HEK293 (cell line): ENCODE measurements at regions not wholly inside any gene's neighbourhood (a gene's known extent, or its start where the extent isn't known, plus 50 kb on each side); places are given as distances from the start of the nearest gene placed in this dataset.

ENCODE experiments used
- CTCF ChIA-PET: fragments of 350-600 bp; formaldehyde crosslinking; extraction: SDS; loops from one replicate; lab custom pipeline; 2021; ENCODE audit warnings: antibody characterized with exemption; lab: Yijun Ruan, JAX
- POLR2A ChIA-PET: fragments of 300-600 bp; formaldehyde crosslinking; extraction: SDS; loops from one replicate; lab custom pipeline; 2020; ENCODE audit warnings: antibody characterized with exemption, inconsistent platforms; lab: Yijun Ruan, JAX
- H3K27ac ChIP-seq: fragments of 200-500 bp; sonication (Bioruptor generic); 2 replicates; pipeline ENCODE4 v1.5.1; 2014; ENCODE audit warnings: low read depth, low read length, control low read depth, inconsistent platforms; ENCODE audit errors: extremely low read depth
- H3K36me3 ChIP-seq, 2 experiments: fragments of 200-500 bp in 1 of 2; sonication (Bioruptor generic) in 1 of 2; 1 replicate in 1 of 2; 2 replicates in 1 of 2; pipeline ENCODE4 v1.5.1; 2014 to 2017; ENCODE audit warnings: inconsistent platforms in 2 of 2, low read length in 2 of 2; ENCODE audit not compliant: control insufficient read depth in 2 of 2, insufficient read depth in 1 of 2
- H3K4me1 ChIP-seq: fragments of 200-500 bp; sonication (Bioruptor generic); 2 replicates; pipeline ENCODE4 v1.5.1; 2014; ENCODE audit warnings: mild to moderate bottlenecking, low read length, inconsistent platforms; ENCODE audit not compliant: control insufficient read depth, insufficient read depth
- H3K4me3 ChIP-seq: 2 replicates; pipeline ENCODE4 v1.5.1; 2011; ENCODE audit warnings: low read depth, mild to moderate bottlenecking, control low read depth, low read length, moderate library complexity
- H3K9me3 ChIP-seq: fragments of 200-500 bp; sonication (Bioruptor generic); 2 replicates; pipeline ENCODE4 v1.5.1; 2014; ENCODE audit warnings: low read depth, low read length, inconsistent platforms; ENCODE audit not compliant: control insufficient read depth, insufficient read depth
- HOXD13 ChIP-seq: sonication (generic); formaldehyde crosslinking; IDR thresholded peaks from 2 replicates; pipeline ENCODE4 v1.8.0; 2022; ENCODE audit warnings: missing genetic modification reagents, borderline replicate concordance
- KLF7 ChIP-seq: fragments of 450-650 bp; formaldehyde crosslinking; IDR thresholded peaks from 2 replicates; pipeline ENCODE4 v1.5.1; 2016; ENCODE audit warnings: missing biosample characterization, missing genetic modification characterization, borderline replicate concordance
- KLF8 ChIP-seq: fragments of 450-650 bp; formaldehyde crosslinking; IDR thresholded peaks from 2 replicates; pipeline ENCODE4 v1.5.1; 2016; ENCODE audit warnings: missing biosample characterization, missing genetic modification characterization
- SETDB1 ChIP-seq: IDR thresholded peaks from one replicate; pipeline ENCODE4 v1.6.1; 2017; ENCODE audit warnings: mild to moderate bottlenecking, low read length, moderate library complexity, mixed read lengths; ENCODE audit not compliant: insufficient read length
- SP7 ChIP-seq: fragments of 450-650 bp; formaldehyde crosslinking; IDR thresholded peaks from 2 replicates; pipeline ENCODE4 v1.5.1; 2016; ENCODE audit warnings: missing biosample characterization, missing genetic modification characterization
- WT1 ChIP-seq: fragments of 450-650 bp; formaldehyde crosslinking; IDR thresholded peaks from 2 replicates; pipeline ENCODE4 v1.5.1; 2016; ENCODE audit warnings: missing biosample characterization, missing genetic modification characterization
- ZNF133 ChIP-seq: fragments of 450-650 bp; formaldehyde crosslinking; IDR thresholded peaks from 2 replicates; pipeline ENCODE4 v1.5.1; 2016; ENCODE audit warnings: missing biosample characterization, missing genetic modification characterization
- ZNF146 ChIP-seq: fragments of 450-650 bp; formaldehyde crosslinking; IDR thresholded peaks from 2 replicates; pipeline ENCODE4 v1.5.1; 2016; ENCODE audit warnings: missing biosample characterization, missing genetic modification characterization
- ZNF184 ChIP-seq: fragments of 450-650 bp; IDR thresholded peaks from 2 replicates; pipeline ENCODE4 v1.5.1; 2018; ENCODE audit warnings: missing biosample characterization, mild to moderate bottlenecking, missing genetic modification characterization
- ZNF2 ChIP-seq: fragments of 450-650 bp; formaldehyde crosslinking; IDR thresholded peaks from 2 replicates; pipeline ENCODE4 v1.5.1; 2016; ENCODE audit warnings: missing biosample characterization, missing genetic modification characterization
- ZNF292 ChIP-seq: fragments of 450-650 bp; formaldehyde crosslinking; IDR thresholded peaks from 2 replicates; pipeline ENCODE4 v1.5.1; 2016; ENCODE audit warnings: low read depth, missing biosample characterization, missing genetic modification characterization, borderline replicate concordance
- ZNF416 ChIP-seq: fragments of 450-650 bp; formaldehyde crosslinking; IDR thresholded peaks from 2 replicates; pipeline ENCODE4 v1.5.1; 2016; ENCODE audit warnings: missing biosample characterization, missing genetic modification characterization
- ZNF501 ChIP-seq: fragments of 450-650 bp; formaldehyde crosslinking; IDR thresholded peaks from 2 replicates; pipeline ENCODE4 v1.5.1; 2016; ENCODE audit warnings: missing biosample characterization, missing genetic modification characterization
- ZNF555 ChIP-seq: fragments of 450-650 bp; formaldehyde crosslinking; conservative IDR thresholded peaks from 2 replicates; pipeline ENCODE4 v1.5.1; 2017; ENCODE audit warnings: missing biosample characterization, mild to moderate bottlenecking, missing genetic modification characterization, inconsistent platforms
- ZNF571 ChIP-seq: fragments of 450-650 bp; formaldehyde crosslinking; IDR thresholded peaks from 2 replicates; pipeline ENCODE4 v1.5.0; 2017; ENCODE audit warnings: missing biosample characterization, missing genetic modification characterization
- ZNF623 ChIP-seq: fragments of 450-650 bp; formaldehyde crosslinking; IDR thresholded peaks from 2 replicates; pipeline ENCODE4 v1.5.1; 2016; ENCODE audit warnings: missing biosample characterization, missing genetic modification characterization
- ZNF843 ChIP-seq: fragments of 450-650 bp; formaldehyde crosslinking; IDR thresholded peaks from 2 replicates; pipeline ENCODE4 v1.5.1; 2016; ENCODE audit warnings: missing biosample characterization, missing genetic modification characterization
- ZXDB ChIP-seq: fragments of 450-650 bp; formaldehyde crosslinking; IDR thresholded peaks from 2 replicates; pipeline ENCODE4 v1.5.1; 2016; ENCODE audit warnings: missing biosample characterization, missing genetic modification characterization
- TF ChIP-seq, protein P1 (sequence below): fragments of 450-650 bp; formaldehyde crosslinking; IDR thresholded peaks from 2 replicates; pipeline ENCODE4 v1.5.1; 2016; ENCODE audit warnings: missing biosample characterization, missing genetic modification characterization
- TF ChIP-seq, protein P2 (sequence below): fragments of 450-650 bp; formaldehyde crosslinking; IDR thresholded peaks from 2 replicates; pipeline ENCODE4 v1.5.1; 2017; ENCODE audit warnings: missing biosample characterization, missing genetic modification characterization
- TF ChIP-seq, protein P3 (sequence below): fragments of 450-650 bp; formaldehyde crosslinking; IDR thresholded peaks from 2 replicates; pipeline ENCODE4 v1.5.1; 2016; ENCODE audit warnings: missing biosample characterization, missing genetic modification characterization
- TF ChIP-seq, protein P4 (sequence below): fragments of 450-650 bp; formaldehyde crosslinking; IDR thresholded peaks from 2 replicates; pipeline ENCODE4 v1.5.1; 2016; ENCODE audit warnings: missing biosample characterization, missing genetic modification characterization, low read depth

DNA sequence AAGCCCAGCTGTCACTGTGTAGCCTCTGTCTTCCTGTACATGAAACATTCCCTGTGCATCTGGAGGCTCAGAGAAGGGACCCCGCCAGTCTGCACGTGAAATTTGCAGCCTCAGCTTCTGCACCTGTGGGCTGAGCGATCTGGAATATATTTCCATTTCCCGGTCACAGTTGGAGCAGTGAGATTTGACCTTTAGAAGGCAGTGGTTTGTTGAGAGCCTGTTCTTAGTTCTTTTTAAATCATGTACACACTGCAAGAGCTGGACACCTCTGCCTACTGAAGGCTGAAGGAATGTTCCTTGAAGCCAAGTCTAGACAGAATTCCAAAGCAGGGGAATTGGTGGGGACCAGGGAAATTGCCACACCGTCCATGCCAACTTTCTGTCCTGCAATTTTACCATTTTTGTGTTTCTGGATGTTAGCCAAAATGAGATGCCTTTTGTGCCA, 706.6 kb downstream of the INHBA start:
- POLR2A ChIA-PET = no interaction called here
- Histone ChIP-seq H3K4me3 (no peak overlapping the region), H3K36me3 (no peaks in the 10 kb centered on the region), H3K27ac (no peak overlapping the region), H3K9me3 (no peaks in the 10 kb centered on the region), H3K4me1 (no peaks in the 10 kb centered on the region)
- TF ChIP-seq ZNF571 (no peak), ZNF133 (tag by site-specific recombination) (no peak), ZNF843 (tag by site-specific recombination) (no peak), ZNF292 (tag by site-specific recombination) (no peak), ZNF623 (tag by site-specific recombination) (no peak), WT1 (tag by site-specific recombination) (no peak), SETDB1 (no peak), KLF8 (tag by site-specific recombination) (no peak), ZNF184 (tag by site-specific recombination) (no peak), SP7 (no peak)
- TF ChIP-seq, protein P1, sequence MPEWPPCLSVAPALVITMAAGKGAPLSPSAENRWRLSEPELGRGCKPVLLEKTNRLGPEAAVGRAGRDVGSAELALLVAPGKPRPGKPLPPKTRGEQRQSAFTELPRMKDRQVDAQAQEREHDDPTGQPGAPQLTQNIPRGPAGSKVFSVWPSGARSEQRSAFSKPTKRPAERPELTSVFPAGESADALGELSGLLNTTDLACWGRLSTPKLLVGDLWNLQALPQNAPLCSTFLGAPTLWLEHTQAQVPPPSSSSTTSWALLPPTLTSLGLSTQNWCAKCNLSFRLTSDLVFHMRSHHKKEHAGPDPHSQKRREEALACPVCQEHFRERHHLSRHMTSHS (tag by site-specific recombination) = no peak
- TF ChIP-seq, protein P2, sequence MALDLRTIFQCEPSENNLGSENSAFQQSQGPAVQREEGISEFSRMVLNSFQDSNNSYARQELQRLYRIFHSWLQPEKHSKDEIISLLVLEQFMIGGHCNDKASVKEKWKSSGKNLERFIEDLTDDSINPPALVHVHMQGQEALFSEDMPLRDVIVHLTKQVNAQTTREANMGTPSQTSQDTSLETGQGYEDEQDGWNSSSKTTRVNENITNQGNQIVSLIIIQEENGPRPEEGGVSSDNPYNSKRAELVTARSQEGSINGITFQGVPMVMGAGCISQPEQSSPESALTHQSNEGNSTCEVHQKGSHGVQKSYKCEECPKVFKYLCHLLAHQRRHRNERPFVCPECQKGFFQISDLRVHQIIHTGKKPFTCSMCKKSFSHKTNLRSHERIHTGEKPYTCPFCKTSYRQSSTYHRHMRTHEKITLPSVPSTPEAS (tag by site-specific recombination) = no peak
- CTCF ChIA-PET = interaction anchor here (0.5 to 0.6 kb wide), 2 partner anchors 253 to 604 kb away, joined by 3 to 4 read pairs; no protein-coding TSS in a partner anchor

DNA sequence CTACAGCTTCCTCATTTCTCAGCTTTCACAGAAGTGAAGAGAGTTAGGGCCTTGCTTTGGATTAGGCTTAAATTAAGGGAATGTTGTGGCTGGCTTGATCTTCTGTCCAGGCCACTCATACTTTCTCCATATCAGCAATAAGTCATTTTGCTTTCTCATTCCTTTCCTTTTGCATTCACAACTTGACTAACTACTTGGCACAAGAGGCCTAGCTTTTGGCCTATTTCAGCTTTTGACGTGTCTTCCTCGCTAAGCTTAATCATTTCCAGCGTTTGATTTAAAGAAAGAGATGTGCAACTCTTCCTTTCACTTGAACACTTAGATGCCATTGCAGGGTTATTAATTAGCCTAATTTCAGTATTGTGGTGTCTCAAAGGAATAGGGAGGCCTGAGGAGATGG, 712.0 kb downstream of the INHBA start:
- Histone ChIP-seq H3K4me3 (no peak overlapping the region), H3K9me3 (no peaks in the 10 kb centered on the region), H3K4me1 (peaks cover 6% of the 10 kb centered on the region; the same call in 1 of the 2 replicates), H3K27ac (no peak overlapping the region), H3K36me3 (no peaks in the 10 kb centered on the region)
- ChIA-PET POLR2A (no interaction called here), CTCF (interaction anchor here (0.9 to 3.7 kb wide), 3 partner anchors 9 to 721 kb away, joined by 3 to 17 read pairs (median 3); no protein-coding TSS in a partner anchor)
- TF ChIP-seq, protein P3, sequence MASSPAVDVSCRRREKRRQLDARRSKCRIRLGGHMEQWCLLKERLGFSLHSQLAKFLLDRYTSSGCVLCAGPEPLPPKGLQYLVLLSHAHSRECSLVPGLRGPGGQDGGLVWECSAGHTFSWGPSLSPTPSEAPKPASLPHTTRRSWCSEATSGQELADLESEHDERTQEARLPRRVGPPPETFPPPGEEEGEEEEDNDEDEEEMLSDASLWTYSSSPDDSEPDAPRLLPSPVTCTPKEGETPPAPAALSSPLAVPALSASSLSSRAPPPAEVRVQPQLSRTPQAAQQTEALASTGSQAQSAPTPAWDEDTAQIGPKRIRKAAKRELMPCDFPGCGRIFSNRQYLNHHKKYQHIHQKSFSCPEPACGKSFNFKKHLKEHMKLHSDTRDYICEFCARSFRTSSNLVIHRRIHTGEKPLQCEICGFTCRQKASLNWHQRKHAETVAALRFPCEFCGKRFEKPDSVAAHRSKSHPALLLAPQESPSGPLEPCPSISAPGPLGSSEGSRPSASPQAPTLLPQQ (tag by site-specific recombination) = no peak
- TF ChIP-seq, protein P4, sequence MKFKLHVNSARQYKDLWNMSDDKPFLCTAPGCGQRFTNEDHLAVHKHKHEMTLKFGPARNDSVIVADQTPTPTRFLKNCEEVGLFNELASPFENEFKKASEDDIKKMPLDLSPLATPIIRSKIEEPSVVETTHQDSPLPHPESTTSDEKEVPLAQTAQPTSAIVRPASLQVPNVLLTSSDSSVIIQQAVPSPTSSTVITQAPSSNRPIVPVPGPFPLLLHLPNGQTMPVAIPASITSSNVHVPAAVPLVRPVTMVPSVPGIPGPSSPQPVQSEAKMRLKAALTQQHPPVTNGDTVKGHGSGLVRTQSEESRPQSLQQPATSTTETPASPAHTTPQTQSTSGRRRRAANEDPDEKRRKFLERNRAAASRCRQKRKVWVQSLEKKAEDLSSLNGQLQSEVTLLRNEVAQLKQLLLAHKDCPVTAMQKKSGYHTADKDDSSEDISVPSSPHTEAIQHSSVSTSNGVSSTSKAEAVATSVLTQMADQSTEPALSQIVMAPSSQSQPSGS (tag by site-specific recombination) = no peak
- TF ChIP-seq ZNF146 (tag by site-specific recombination) (no peak), ZNF2 (tag by site-specific recombination) (no peak), HOXD13 (CRISPR knock-in tag) (no peak), KLF7 (tag by site-specific recombination) (no peak)
- TF ChIP-seq, all 188 proteins: peak for 0

DNA sequence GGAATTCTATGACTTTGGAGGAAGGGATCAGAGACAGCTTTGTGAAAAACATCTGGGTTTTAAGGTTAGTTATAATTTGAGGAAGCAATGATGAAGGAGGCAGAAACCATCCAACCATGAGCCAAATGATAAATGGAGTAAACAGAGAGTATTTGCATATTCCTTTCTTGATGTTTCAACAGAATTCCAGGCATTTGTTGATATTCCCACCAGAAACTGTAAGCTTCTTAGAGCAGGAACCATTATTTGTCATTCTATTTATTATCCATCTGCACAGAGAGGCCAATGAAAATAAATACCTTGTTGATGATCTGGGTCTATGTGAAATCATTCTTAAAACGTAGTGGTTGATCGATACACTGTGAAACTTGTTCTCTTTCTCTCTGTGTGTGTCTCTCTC, 715.3 kb downstream of the INHBA start:
- Histone ChIP-seq H3K4me3 (no peak overlapping the region), H3K27ac (no peak overlapping the region), H3K36me3 (no peaks in the 10 kb centered on the region), H3K9me3 (no peaks in the 10 kb centered on the region)
- POLR2A ChIA-PET = no interaction called here
- TF ChIP-seq ZNF501 (tag by site-specific recombination) = no peak
- no peak for TF ChIP-seq ZXDB (tag by site-specific recombination)
- no peak for TF ChIP-seq ZNF555 (tag by site-specific recombination)
- TF ChIP-seq ZNF416 (tag by site-specific recombination) = no peak
- no peak for TF ChIP-seq HOXD13 (CRISPR knock-in tag)
- TF ChIP-seq, protein P3 (tag by site-specific recombination) = no peak
- no peak for TF ChIP-seq KLF8 (tag by site-specific recombination)
- TF ChIP-seq, all 188 proteins: peak for 0
- CTCF ChIA-PET = interaction anchor here (0.6 to 2.5 kb wide), 3 partner anchors 15 to 723 kb away, joined by 3 to 8 read pairs (median 3); no protein-coding TSS in a partner anchor
- peaks cover 13% of the 10 kb centered on the region for H3K4me1 ChIP-seq
